ENCODE measurements at regions not wholly inside any gene's neighbourhood (a gene's known extent, or its start where the extent isn't known, plus 50 kb on each side); places are given as distances from the start of the nearest gene placed in this dataset.
"Not testable (repeated sequence)": the region's sequence is repeated elsewhere in the genome, so short reads cannot be mapped to it uniquely, and the experiment has no call there.

- FAIRE-seq (no peak), DNase-seq (ENCODE audit: extremely low spot score, insufficient read length, low read depth) (no peak)
These were observed 157.7 kb downstream of the VEGFA start for GRCh38 chr6:43927532-43928210.

DNA sequence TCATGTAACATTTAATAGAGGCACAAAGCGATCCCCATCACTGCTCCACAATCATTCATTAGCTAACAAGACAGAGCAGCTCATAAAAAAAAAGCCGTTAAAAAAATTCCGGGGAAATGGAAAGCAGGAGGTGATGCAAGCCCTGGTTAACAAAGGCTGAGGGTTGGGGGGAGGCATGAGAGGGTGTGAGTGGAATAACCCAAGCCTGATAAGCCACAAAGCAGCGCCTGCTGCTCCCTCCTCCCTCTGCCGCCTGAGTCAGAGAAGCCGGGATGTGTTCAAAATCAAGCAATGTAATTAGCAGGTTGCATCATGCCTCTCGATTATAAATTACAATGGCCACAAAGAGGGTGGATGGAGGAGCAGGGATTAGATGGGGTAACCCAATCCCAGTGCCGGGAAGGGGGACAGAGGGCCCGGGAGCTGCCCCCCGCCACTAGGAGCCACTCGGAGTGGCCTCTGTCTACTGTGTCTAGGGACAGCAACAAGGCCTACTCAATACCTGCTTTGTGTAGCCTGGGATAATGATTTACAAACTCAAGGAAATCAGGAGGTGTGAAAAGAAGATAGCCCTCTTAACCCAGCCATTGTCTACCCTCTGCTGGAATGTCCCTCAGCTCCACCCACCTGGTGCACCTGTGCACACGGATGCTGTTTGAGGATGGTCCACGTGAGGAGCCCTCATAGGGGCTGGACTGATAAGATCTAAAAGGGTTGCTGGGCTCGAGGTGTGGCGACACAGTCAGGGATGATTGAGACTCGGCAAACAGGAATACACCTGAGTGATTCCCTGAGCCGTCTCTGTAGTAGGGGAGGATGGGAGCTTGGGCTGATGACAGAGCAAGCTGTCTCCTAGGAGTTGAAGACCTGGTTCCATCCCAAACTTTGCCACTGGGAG, 156.9 kb downstream of the VEGFA start:
- FAIRE-seq: no peak
- no peak for DNase-seq (ENCODE audit: extremely low spot score, insufficient read length, low read depth)

DNA sequence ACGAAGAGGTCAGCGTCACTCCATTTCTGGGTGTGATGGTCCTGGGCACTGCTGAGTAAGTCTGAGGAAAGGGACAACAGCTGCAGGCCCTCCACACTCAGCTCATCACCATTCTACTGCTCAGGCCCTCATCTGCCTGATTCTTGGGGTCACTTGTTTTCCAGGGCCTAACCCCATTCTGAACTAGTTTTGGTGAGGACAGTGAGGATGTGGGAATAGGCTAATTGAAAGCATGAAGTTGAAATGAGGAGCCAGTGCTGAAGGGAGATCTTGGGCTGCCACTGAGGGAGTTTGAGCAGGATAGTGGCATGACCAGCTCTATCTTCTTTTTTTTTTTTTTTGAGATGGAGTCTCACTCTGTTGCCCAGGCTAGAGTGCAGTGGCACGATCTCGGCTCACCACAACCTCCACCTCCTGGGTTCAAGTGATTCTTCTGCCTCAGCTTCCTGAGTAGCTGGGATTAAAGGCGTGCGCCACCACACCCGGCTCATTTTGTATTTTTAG, 155.7 kb downstream of the VEGFA start:
- not testable (repeated sequence) for FAIRE-seq

GRCh38 chr6:43924222-43924702, 154.3 kb downstream of the VEGFA start:
- FAIRE-seq (peak; percentile 42), DNase-seq (ENCODE audit: extremely low spot score, insufficient read length, low read depth) (no peak)

More for the DNA sequence above, 155.7 kb downstream of the VEGFA start:
- DNase-seq (ENCODE audit: extremely low spot score, insufficient read length, low read depth): not testable (repeated sequence)

DNA sequence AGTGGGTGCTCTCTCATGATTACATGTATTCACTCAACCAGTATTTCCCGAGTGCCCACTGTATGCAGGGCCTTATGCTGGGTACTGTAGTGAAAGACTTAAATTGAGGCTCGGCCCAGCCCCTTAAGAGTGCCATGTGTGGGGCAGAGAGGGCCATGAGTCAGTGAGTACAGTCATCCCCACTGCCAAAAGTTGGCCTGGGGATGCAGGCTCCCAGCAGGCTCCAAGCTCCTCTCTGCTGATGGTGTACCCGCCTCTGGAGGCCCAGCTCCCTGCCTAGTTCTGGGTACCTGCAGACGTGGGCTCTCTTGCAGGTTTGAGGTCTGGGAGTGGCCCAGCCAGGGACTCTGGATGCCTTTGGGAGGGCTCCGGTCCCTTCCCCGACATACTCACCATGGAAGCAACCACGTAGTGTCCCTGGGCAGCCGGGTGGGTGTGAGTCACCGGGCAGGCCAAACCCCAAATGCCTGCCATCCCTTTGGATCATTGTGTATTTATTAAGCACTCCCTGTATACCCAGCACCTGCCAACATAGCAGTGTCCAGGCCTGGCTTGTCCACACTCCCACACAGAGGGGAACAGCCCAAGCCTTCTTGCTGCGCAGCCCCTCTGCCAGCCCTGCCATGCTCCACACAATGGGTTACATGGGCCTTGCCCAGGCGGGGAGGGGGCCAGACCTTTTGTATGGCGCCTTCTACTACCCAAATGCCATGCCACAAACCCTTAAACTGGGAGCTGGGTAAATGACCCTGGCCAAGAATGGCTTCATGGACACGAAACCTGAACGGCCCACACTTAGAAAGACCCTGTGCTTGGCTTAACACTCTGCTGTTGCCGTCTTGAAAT, 153.6 kb downstream of the VEGFA start:
- FAIRE-seq: no peak

GRCh38 chr6:43922426-43923375, 152.7 kb downstream of the VEGFA start:
- no peak for DNase-seq (ENCODE audit: extremely low spot score, insufficient read length, low read depth)
- FAIRE-seq: no peak

More for the DNA sequence above, 153.6 kb downstream of the VEGFA start:
- DNase-seq (ENCODE audit: extremely low spot score, insufficient read length, low read depth): no peak

- no peak for FAIRE-seq
- no peak for DNase-seq (ENCODE audit: extremely low spot score, insufficient read length, low read depth)
These were observed 151.8 kb downstream of the VEGFA start for GRCh38 chr6:43921548-43922425.

GRCh38 chr6:43921039-43921438, 151.0 kb downstream of the VEGFA start:
- DNase-seq (ENCODE audit: extremely low spot score, insufficient read length, low read depth) (no peak), FAIRE-seq (no peak)

DNA sequence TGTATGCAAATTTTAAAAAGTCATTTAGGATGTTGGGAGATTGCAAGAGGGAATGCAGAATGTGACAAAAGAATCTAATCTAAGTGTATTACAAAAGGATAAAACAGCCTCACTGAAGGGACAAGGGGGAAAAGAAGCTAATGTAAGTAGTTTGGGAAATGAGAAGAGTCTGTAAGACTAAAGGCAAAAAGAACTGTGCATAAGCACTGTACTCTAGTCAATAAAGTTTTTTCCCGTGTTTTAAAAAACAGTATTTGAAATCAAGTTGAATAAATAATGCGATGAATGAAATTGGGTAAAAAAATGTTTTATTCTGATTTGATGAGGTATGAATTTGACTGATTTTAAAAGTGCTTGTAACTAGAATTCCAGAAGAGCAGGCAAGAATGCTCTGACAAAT, 149.8 kb downstream of the VEGFA start:
- DNase-seq (ENCODE audit: extremely low spot score, insufficient read length, low read depth): no peak
- no peak for FAIRE-seq

GRCh38 chr6:43917878-43918382, 147.9 kb downstream of the VEGFA start:
- FAIRE-seq (no peak), DNase-seq (ENCODE audit: extremely low spot score, insufficient read length, low read depth) (no peak)

- DNase-seq (ENCODE audit: extremely low spot score, insufficient read length, low read depth): no peak
- FAIRE-seq: no peak
These were observed 147.2 kb downstream of the VEGFA start for GRCh38 chr6:43916924-43917877.

GRCh38 chr6:43915986-43916923, 146.2 kb downstream of the VEGFA start:
- FAIRE-seq (no peak), DNase-seq (ENCODE audit: extremely low spot score, insufficient read length, low read depth) (no peak)

DNA sequence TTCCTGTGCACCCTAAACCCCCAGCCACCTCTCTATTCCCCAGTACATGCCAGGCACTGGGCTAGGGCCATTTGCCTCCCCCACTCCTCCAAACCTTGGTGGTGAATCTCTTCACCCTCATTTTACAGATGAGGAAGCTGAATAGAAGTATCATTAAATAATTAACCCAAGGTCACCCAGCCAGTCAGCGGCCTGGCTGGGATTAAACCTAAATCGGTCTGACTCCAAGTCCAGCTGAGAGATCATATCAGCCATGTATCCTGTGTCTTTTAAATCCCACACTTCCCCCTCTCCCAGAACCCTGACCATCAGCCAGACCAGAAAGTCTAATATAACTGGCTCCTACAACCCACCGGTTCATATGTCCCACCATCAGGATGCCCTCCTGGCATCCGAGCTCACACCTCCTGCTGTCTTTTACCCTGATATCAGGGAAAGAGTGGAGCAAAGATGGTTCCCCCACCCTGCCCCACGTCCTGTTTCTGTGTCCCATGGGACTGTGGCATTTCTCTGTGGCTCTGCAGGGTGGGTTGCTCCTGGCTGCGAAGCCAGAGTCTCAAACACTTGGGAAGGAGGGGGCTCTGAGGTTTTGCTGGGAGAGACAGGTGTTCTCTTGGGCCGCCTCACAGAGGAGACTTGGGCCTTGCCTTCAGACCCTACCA, 145.3 kb downstream of the VEGFA start:
- no peak for FAIRE-seq
- DNase-seq (ENCODE audit: extremely low spot score, insufficient read length, low read depth): no peak

- DNase-seq (ENCODE audit: extremely low spot score, insufficient read length, low read depth) (no peak), FAIRE-seq (no peak)
These were observed 144.5 kb downstream of the VEGFA start for GRCh38 chr6:43914272-43915147.

Measured in GM18507 (cell line).